ENCODE measurements at regions not wholly inside any gene's neighbourhood (a gene's known extent, or its start where the extent isn't known, plus 50 kb on each side); places are given as distances from the start of the nearest gene placed in this dataset.

DNA sequence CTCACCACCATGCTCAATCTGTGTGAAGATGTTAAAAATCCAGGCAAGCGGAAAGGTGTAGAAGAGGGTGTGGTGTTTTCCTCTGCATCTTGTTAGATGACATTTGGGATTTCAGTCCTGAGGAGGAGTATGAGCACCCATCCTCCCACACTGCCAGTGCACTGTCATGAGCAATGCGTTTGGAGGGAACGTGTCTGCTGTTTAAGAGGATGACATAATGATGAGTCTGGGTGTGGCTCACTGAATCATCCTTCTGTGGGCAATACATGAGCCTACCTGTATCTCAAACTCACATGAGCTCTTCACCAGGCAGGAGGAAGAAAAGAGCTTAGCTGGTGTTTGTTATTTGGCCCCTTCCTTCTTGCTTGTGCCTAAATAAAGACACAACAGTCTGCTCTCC is 67.9 kb upstream of the ARX start:
- DNase-seq (ENCODE audit: low spot score), result no peak
- Histone ChIP-seq H3K27ac (no peak overlapping the region), H3K4me3 (no peak overlapping the region), H3K9me3 (peaks cover 0 to 9% of the 10 kb centered on the region in 2 donors), H3K4me1 (no peaks in the 10 kb centered on the region), H3K27me3 (no peaks in the 10 kb centered on the region), H3K36me3 (no peaks in the 10 kb centered on the region)
- TF ChIP-seq, protein P1, sequence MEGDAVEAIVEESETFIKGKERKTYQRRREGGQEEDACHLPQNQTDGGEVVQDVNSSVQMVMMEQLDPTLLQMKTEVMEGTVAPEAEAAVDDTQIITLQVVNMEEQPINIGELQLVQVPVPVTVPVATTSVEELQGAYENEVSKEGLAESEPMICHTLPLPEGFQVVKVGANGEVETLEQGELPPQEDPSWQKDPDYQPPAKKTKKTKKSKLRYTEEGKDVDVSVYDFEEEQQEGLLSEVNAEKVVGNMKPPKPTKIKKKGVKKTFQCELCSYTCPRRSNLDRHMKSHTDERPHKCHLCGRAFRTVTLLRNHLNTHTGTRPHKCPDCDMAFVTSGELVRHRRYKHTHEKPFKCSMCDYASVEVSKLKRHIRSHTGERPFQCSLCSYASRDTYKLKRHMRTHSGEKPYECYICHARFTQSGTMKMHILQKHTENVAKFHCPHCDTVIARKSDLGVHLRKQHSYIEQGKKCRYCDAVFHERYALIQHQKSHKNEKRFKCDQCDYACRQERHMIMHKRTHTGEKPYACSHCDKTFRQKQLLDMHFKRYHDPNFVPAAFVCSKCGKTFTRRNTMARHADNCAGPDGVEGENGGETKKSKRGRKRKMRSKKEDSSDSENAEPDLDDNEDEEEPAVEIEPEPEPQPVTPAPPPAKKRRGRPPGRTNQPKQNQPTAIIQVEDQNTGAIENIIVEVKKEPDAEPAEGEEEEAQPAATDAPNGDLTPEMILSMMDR (IDR thresholded peaks at IDR 0.05), result no peak

DNA sequence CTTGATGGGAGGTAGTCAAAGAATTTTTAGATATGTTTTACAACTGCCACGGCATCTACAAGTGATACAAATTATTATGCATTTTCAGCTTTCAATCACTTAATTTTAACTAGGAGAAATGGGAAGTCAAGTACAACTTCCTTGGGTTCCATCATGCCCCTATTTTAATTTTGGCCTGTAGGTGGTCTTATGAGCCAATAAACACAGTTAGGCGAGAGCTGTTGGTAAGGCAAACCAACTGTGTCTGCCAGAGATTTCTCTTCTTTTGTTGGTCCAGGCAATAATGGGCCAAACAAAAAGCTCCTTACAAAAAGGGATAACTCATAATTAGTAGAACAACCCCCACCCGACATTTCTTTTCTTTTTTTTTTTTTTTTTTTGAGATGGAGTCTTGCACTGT is 63.3 kb upstream of the ARX start:
- TF ChIP-seq, protein P1 (IDR thresholded peaks at IDR 0.05), result no peak
- DNase-seq (ENCODE audit: low spot score), result no peak
- no peaks in the 10 kb centered on the region for H3K27me3 ChIP-seq
- no peaks in the 10 kb centered on the region for H3K4me1 ChIP-seq
- no peaks in the 10 kb centered on the region for H3K9me3 ChIP-seq
- H3K27ac ChIP-seq, result no peak overlapping the region
- no peak overlapping the region for H3K4me3 ChIP-seq
- H3K36me3 ChIP-seq, result no peaks in the 10 kb centered on the region

DNA sequence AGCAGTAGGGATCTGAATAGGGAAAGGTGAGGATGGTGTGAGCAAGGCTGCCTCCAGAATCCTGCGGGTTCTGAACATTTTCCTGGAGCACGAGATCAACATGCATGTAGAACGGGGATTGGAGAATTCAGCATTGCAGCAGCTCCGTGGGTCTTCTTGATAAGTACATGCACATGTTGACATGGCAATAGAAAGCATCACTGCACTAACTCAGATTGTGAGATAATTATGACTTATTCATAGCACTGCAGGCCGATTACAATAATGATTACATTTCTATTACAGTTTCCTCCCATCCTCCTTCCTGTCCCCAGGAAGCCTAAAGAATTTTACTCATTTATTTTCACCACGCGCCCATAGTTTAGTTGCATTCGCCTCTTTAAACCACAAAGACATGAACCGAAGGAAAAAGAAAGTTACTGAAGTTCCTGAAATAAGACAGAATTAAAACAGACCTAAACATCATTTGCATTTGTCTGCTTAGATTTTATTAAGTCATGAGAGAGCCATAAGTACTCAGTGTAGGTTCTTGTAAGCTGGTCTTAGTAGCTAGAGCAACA is 61.3 kb upstream of the ARX start:
- TF ChIP-seq, protein P1 (IDR thresholded peaks at IDR 0.05), result no peak
- Histone ChIP-seq H3K4me3 (no peak overlapping the region), H3K36me3 (no peaks in the 10 kb centered on the region), H3K27ac (no peak overlapping the region), H3K4me1 (no peaks in the 10 kb centered on the region), H3K9me3 (no peaks in the 10 kb centered on the region), H3K27me3 (no peaks in the 10 kb centered on the region)
- DNase-seq (ENCODE audit: low spot score), result no peak

DNA sequence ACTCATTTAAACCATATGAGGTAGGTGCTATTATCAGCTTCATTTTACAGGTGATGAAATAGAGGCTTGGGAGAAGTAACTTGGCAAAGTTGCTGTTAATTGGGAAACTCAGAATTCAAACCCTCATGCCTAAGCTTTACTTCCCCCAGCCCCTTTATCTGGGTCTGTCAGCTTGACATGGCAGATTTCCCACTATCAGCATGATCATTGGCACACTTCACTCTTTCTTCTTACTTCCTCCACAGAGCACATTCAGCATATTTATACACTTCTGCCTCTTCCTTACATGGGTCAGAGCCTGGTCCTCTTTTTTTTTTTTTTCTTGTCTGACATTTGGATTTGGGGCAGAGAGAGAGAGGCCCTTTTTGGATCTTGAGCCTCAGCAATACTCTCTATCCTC is 56.5 kb upstream of the ARX start:
- no peaks in the 10 kb centered on the region for H3K36me3 ChIP-seq
- TF ChIP-seq, protein P1 (IDR thresholded peaks at IDR 0.05), result no peak
- H3K9me3 ChIP-seq, result peaks cover 0 to 7% of the 10 kb centered on the region in 2 donors
- no peak overlapping the region for H3K4me3 ChIP-seq
- no peak overlapping the region for H3K27ac ChIP-seq
- H3K4me1 ChIP-seq, result no peaks in the 10 kb centered on the region
- no peaks in the 10 kb centered on the region for H3K27me3 ChIP-seq
- DNase-seq (ENCODE audit: low spot score), result no peak

DNA sequence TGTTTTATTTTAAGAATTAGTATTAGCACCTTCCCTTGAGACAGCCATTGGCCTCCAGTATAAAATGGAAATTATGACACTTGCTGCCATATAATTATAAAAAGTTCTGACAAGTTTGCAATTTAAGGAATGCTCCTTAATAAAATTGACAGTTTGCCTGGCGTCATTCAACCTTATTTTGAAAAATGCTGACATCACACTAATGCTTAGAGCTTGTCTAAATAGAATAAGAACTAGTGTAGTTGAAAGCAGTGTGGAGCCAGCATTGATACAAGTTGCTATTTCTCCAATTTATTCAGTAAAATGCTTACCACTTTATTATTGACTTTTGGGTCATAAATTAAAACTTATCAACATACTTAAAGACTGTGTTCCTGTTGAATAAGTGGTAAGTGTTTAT is 54.3 kb upstream of the ARX start:
- TF ChIP-seq, protein P1 (IDR thresholded peaks at IDR 0.05), result no peak
- Histone ChIP-seq H3K36me3 (no peaks in the 10 kb centered on the region), H3K4me1 (no peaks in the 10 kb centered on the region), H3K9me3 (peaks cover 0 to 7% of the 10 kb centered on the region in 2 donors), H3K27ac (no peak overlapping the region), H3K27me3 (no peaks in the 10 kb centered on the region), H3K4me3 (no peak overlapping the region)
- no peak for DNase-seq (ENCODE audit: low spot score)

DNA sequence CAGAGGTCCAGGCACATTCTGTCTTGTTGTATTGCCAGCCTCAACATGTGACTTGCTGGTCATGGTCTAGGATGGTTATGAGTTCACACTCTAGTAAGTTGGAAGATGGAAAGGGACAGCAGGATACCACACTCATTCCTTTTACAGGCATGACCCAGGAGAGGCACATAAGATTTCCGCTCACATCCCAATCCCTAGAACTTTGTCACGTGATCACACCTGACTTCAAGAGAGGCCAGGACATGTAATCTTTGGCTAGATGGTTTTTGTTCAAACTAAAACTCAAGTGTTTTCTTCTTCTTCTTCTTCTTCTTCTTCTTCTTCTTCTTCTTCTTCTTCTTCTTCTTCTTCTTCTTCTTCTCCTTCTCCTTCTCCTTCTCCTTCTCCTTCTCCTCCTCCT is 53.4 kb upstream of the ARX start:
- H3K36me3 ChIP-seq, result no peaks in the 10 kb centered on the region
- H3K9me3 ChIP-seq, result peaks cover 0 to 7% of the 10 kb centered on the region in 2 donors
- TF ChIP-seq, protein P1 (IDR thresholded peaks at IDR 0.05), result no peak
- DNase-seq (ENCODE audit: low spot score), result no peak
- H3K27me3 ChIP-seq, result no peaks in the 10 kb centered on the region
- no peak overlapping the region for H3K4me3 ChIP-seq
- no peak overlapping the region for H3K27ac ChIP-seq
- no peaks in the 10 kb centered on the region for H3K4me1 ChIP-seq
